GM19238 (cell line): ENCODE measurements at regions not wholly inside any gene's neighbourhood (a gene's known extent, or its start where the extent isn't known, plus 50 kb on each side); places are given as distances from the start of the nearest gene placed in this dataset.

Source experiments
- DNase-seq: peaks from one replicate; pipeline ENCODE4 v3.0.0; 2011; ENCODE audit warnings: low spot score; ENCODE audit not compliant: insufficient read length

DNA sequence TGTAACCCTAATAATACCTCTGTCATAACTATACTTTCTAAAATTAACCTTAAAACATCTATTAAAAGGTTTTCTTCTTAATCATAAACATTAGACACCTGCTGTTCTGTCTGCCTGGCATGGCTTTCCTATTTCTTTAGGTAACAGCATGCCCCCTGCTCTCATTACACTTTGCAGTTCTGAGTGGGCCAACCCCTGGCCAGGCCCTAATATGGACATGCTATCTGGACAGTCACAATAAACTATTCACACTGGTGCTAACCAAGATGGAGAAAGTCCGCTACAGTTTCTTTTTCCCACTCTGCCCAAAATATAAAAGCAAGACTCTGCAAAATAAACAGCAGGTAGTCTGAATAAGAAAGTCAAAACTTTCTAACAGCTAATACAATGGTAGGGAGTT lies 84.0 kb downstream of the ELAPOR2 start:
- no peak for DNase-seq

DNA sequence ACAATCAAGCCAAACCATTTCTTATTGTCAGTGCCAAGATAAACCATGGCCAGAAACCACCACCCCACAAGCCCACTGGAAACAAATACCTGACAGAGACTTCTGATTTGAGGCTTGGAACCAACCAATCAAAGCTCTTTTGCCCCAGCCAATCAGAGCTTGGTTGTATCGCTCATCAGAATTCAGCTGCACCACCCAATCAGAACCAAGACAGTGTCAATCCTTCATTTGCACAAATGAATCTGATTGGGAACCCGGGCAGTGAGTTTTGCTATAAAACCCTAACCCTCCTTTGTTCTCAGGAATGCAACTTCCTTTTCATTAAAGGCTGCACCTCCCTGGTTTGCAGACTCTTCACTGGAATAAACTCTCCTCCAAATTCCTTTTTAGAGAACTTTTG lies 87.4 kb downstream of the ELAPOR2 start:
- DNase-seq, result no peak

DNA sequence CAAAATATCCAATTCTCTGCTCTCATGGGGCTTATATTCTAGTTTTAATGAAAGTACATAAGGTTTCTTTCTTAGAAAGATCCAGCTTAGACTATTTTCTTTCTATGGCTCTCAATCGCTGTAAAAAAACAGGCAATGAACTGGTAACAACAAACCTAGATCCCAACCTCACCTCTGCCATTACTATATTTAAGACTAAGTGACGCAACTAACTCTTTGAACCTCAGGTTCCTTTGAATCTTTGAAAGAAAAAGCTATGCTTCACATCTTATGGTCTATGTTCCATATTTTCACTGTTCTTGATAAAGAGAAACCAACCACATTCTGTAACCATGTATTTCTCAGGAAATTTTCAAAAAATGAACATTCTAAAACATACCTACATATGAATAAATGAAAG lies 88.5 kb downstream of the ELAPOR2 start:
- no peak for DNase-seq

- no peak for DNase-seq
Observed at GRCh38 chr7:86970547-86970946, 88.9 kb downstream of the ELAPOR2 start.

GRCh38 chr7:86969865-86970264 lies 89.6 kb downstream of the ELAPOR2 start:
- no peak for DNase-seq

DNA sequence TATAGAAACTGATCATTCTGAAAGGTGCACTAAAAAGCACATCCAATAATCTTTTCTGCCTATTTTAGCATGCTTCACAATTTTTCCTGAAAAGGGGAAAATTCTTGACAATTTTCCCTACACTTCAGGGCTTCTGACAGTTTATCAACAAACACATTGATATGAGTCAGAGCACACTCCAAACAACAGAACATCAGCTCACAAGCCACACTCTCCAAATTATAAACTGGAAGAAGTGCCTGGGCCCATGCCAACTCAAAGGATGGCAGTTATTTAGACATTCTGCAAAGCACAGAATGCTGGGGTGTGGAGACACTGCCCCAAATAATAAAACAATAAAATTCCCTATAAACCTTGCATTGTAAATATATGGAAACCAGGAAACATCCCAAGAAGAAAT lies 90.8 kb downstream of the ELAPOR2 start:
- no peak for DNase-seq

DNA sequence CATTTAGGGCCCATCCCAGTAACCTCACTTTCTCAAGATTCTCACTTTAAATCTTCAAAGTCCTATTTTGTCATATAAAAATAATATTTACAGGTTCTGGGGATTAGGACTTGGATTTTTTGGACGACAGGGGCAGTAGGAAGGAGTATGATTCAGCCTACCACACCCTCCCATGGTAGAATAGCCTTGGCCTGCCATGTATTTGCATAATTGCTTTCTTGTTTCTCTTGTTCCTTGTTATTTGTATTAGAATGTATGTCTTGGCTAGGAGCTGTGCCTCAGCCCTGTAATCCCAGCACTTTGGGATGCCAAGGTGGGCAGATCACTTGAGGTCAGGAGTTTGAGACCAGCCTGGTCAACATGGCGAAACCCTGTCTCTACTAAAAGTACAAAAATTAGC lies 92.5 kb downstream of the ELAPOR2 start:
- DNase-seq, result no peak

GRCh38 chr7:86965727-86966120 lies 93.7 kb downstream of the ELAPOR2 start:
- DNase-seq, result no peak

GRCh38 chr7:86964973-86965726 lies 94.3 kb downstream of the ELAPOR2 start:
- no peak for DNase-seq

DNA sequence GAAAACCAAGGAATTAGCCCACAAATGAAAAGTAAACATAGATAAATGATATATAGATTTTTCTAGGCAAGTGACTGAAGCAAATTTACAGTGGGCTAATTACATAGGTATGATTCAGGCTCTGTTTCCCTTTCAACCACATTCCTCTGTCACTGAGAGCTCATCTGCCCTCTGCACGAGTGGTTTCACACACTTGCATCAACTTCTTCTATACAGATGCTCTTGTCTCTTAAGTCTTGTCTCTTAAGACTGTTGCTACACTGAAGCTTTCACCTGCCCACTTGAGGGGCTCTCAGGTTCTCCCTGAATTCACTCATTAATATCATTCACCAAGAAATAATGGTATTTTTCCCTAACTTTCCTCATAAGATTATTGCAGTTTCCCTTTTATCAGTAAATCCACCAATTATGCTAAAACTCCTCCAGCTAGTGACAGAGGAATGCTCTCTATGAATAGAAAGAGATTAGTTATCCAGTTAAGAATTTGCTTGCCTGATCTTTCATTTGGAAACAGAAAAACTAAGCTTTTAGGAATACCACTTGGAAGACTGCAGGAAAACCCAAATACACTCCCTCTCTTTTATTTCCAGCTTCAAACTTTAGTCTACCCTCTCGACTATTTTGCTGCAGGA lies 95.7 kb downstream of the ELAPOR2 start:
- no peak for DNase-seq

- DNase-seq, result no peak
Observed at GRCh38 chr7:86962623-86963022, 96.8 kb downstream of the ELAPOR2 start.

GRCh38 chr7:86961686-86962085 lies 97.8 kb downstream of the ELAPOR2 start:
- DNase-seq, result no peak

GRCh38 chr7:86958380-86958779 lies 101.1 kb downstream of the ELAPOR2 start:
- DNase-seq, result no peak

GRCh38 chr7:86956567-86956966 lies 102.9 kb downstream of the ELAPOR2 start:
- no peak for DNase-seq

DNA sequence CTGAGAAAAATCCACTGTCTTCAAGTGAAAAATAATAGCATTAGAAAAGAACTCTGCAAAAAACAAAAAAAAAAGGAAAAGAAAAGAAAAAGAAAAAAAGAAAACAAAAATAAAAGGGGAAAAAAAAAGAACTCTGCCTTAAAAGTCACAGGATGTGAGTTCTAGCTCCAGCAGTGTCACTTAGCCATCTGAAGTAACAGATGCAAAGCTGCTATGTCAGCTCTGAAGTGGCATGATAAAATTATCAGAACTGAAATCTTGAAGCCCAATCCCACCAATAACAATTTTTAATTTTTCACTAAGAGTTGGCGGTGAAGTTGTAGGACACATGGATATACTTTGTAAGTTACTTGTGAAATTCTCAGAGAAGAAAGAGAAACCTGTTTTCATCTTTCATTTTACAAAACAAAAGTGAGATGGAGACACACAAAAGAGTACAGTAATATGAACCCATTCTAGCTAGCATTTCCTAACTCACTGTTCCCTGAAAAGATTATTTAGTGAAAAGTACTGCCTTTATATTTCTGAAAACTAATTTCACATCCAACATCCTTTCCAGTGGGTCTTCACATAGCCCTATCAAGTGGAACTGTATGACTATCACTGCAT lies 103.5 kb downstream of the ELAPOR2 start:
- no peak for DNase-seq

- no peak for DNase-seq
Observed at GRCh38 chr7:86954971-86955370, 104.5 kb downstream of the ELAPOR2 start.

DNA sequence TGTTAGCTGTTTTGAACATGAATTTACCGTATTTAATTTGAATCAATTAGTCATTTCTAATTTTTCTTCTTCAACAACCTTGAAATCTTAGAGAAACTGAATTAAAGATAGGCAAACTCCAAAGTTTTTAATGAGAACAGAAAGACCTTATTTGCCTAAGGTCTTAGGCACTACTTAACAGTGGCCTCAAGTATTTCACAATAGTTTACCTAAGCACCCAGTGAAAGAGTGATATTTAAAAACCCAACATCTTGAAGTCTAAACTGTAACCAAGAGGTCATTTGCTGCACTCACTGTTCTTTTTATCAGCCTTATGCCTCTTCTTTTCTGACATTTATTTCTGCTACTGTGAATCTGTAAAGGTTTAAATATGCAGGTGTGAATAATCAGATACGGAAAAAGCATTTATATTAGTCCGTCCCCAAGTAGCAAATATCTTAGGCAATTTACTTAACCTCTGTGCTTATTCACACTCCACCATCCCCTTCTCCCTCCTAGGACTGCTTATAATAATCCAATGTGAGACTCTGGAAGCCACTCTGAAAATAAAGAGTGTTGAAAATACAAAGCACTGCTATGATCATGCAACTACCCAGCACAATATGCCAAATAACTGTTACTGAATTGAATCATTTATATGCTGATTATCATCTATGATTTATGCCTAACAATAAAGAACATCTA lies 105.7 kb downstream of the ELAPOR2 start:
- DNase-seq, result no peak

- DNase-seq, result no peak
Observed at GRCh38 chr7:86953219-86953618, 106.2 kb downstream of the ELAPOR2 start.

DNA sequence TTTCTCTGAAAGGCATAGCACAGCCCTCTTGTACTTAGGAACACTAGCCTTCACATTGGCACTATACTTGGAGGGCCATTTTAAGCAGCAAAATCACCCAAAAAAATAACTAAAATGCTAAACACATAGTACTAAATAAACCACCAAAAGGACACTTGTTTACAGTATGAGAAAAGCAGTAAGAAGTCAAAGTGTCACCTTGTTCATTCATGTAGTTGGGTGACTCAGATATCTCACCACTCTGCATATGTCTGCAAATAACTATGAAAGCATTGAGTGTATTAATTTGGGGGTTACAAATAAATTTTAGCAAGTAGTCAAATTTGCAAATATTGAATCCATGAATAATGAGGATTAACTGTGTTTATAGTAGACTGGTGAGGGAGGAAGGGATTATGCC lies 107.6 kb downstream of the ELAPOR2 start:
- DNase-seq, result no peak

- DNase-seq, result no peak
Observed at GRCh38 chr7:86950944-86951343, 108.5 kb downstream of the ELAPOR2 start.

DNA sequence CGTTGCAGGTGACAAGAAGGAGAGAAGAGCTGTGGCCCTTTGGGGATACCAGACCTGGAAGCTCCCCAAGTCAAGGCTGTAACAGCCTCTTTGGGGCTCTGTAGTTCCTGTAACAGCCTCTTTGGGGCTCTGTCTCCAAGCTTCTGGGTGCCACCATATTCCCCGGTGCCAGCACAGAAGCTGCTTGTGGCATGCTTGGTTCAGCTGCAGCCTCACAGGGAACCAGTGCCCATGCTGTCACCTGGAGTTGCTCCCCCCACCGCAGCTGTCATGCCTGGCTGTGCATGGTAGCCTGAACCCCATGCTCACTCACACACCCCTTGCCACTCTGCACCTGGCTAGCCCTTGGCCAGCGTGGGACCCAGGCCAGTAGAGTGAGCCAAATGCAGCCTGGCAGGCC lies 109.1 kb downstream of the ELAPOR2 start:
- no peak for DNase-seq

- no peak for DNase-seq
Observed at GRCh38 chr7:86949779-86950260, 109.6 kb downstream of the ELAPOR2 start.
